Naive thymus-derived CD8-positive, alpha-beta T cell (primary cell): ENCODE measurements at regions not wholly inside any gene's neighbourhood (a gene's known extent, or its start where the extent isn't known, plus 50 kb on each side); places are given as distances from the start of the nearest gene placed in this dataset.
"Not testable (repeated sequence)": the region's sequence is repeated elsewhere in the genome, so short reads cannot be mapped to it uniquely, and the experiment has no call there.

Experiments used
- ATAC-seq, 2 donors: fragments of 150-1000 bp; cut with Tn5 transposase in 1 of 2; sonication (Bioruptor Pico), chemical (Tn5 transposase) in 1 of 2; 1 replicate in 1 of 2; 2 replicates in 1 of 2; pipeline ENCODE4 v1.10.0; 2021; ENCODE audit warnings: mild to moderate bottlenecking in 2 of 2, moderate library complexity in 2 of 2
- POLR2A ChIA-PET: fragments of 350-600 bp; sonication (Branson Sonifier 250); formaldehyde crosslinking; loops from one replicate; lab custom pipeline; 2021; ENCODE audit warnings: antibody characterized with exemption; lab: Charles Lee
- DNase-seq, 10 donors: peaks; one replicate each; pipeline versions ENCODE4 v3.0.0 to v3.0.0-alpha.2; 2020 to 2022
- H3K27ac Mint-ChIP-seq, 10 donors: one replicate each; pipeline ENCODE4 v1.8.0; 2020 to 2022; ENCODE audit warnings: mild to moderate bottlenecking in 10 of 10, mixed read lengths in 10 of 10, moderate library complexity in 4 of 10, inconsistent platforms in 1 of 10
- H3K27me3 Mint-ChIP-seq, 5 donors: one replicate each; pipeline ENCODE4 v1.8.0; 2021 to 2022; ENCODE audit warnings: mixed read lengths in 5 of 5
- H3K36me3 Mint-ChIP-seq, 3 donors: one replicate each; pipeline ENCODE4 v1.8.0; 2020 to 2022; ENCODE audit warnings: mixed read lengths in 3 of 3, mild to moderate bottlenecking in 2 of 3, inconsistent platforms in 1 of 3
- H3K4me1 Mint-ChIP-seq, 4 donors: one replicate each; pipeline ENCODE4 v1.8.0; 2021 to 2022; ENCODE audit warnings: mixed read lengths in 4 of 4
- H3K4me3 Mint-ChIP-seq, 10 donors: one replicate each; pipeline ENCODE4 v1.8.0; 2020 to 2022; ENCODE audit warnings: mild to moderate bottlenecking in 10 of 10, mixed read lengths in 10 of 10, moderate library complexity in 6 of 10, inconsistent platforms in 1 of 10
- H3K9me3 Mint-ChIP-seq, 9 donors: one replicate each; pipeline ENCODE4 v1.8.0; 2020 to 2022; ENCODE audit warnings: mixed read lengths in 9 of 9, mild to moderate bottlenecking in 3 of 9, inconsistent platforms in 1 of 9, moderate library complexity in 1 of 9

DNA sequence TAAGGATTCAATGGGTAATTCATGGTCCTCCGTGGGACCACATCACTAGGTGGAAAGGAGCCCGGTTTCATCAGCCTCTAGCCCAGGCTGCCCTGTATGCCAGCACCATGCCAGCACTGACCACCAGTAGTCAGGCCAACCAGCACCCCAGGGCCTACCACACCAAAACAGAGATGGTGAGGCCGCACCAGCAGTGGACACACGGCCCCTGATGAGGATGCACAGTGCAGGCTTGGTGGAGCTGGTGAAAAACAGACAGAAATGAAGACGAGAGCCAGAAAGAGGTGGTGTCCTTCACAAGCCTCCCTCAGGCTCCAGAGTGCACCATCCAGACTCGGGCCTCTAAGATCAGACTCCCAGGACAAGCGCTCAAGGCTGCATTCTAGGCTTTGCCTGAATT is 128.2 kb downstream of the MED10 start:
- Mint-ChIP-seq H3K36me3 (peaks cover 0 to 5% (median 0%) of the 10 kb centered on the region in 3 donors), H3K27ac (no peak overlapping the region), H3K9me3 (peaks cover 0 to 8% (median 0%) of the 10 kb centered on the region in 9 donors), H3K4me3 (no peak overlapping the region), H3K4me1 (no peaks in the 10 kb centered on the region), H3K27me3 (peaks cover 0 to 11% (median 7%) of the 10 kb centered on the region in 5 donors)
- POLR2A ChIA-PET, result no interaction called here
- no peak for DNase-seq
- no peak for ATAC-seq

- peaks cover 0 to 8% (median 0%) of the 10 kb centered on the region in 9 donors for H3K9me3 Mint-ChIP-seq
- no peaks in the 10 kb centered on the region for H3K4me1 Mint-ChIP-seq
- ATAC-seq, result no peak
- peaks cover 0 to 18% (median 6%) of the 10 kb centered on the region in 5 donors for H3K27me3 Mint-ChIP-seq
- H3K36me3 Mint-ChIP-seq, result peaks cover 0 to 5% (median 0%) of the 10 kb centered on the region in 3 donors
- DNase-seq, result no peak
- no peak overlapping the region for H3K4me3 Mint-ChIP-seq
- POLR2A ChIA-PET, result no interaction called here
- no peak overlapping the region for H3K27ac Mint-ChIP-seq
These were observed 130.2 kb downstream of the MED10 start for GRCh38 chr5:6248132-6248531.

- H3K36me3 Mint-ChIP-seq, result peaks cover 0 to 5% (median 0%) of the 10 kb centered on the region in 3 donors
- peaks cover 0 to 8% (median 0%) of the 10 kb centered on the region in 9 donors for H3K9me3 Mint-ChIP-seq
- H3K27me3 Mint-ChIP-seq, result peaks cover 0 to 18% (median 2%) of the 10 kb centered on the region in 5 donors
- DNase-seq (no peak), ATAC-seq (no peak)
- POLR2A ChIA-PET, result no interaction called here
- no peak overlapping the region for H3K4me3 Mint-ChIP-seq
- H3K27ac Mint-ChIP-seq, result no peak overlapping the region
- no peaks in the 10 kb centered on the region for H3K4me1 Mint-ChIP-seq
These were observed 131.4 kb downstream of the MED10 start for GRCh38 chr5:6246820-6247437.

DNA sequence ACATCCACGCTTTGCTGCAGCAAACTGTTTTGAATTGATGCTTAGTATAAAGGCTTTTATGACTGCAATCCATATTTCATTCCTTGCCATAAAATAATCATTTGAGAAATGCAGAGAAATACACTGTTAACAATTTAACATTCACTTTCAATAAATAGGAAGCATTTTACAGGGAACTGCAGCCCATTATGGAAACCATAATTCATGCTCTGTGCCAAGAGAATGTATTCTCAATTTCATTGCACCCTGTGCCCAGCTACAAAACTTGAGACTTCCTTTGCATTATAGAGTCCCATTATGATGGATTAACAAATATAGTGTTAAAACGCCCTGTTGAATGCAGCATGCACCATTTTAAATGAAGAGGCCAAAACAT is 134.0 kb downstream of the MED10 start:
- Mint-ChIP-seq H3K4me3 (no peak overlapping the region), H3K9me3 (peaks cover 0 to 17% (median 2%) of the 10 kb centered on the region in 9 donors), H3K27me3 (peaks cover 0 to 18% (median 0%) of the 10 kb centered on the region in 5 donors), H3K4me1 (no peaks in the 10 kb centered on the region), H3K27ac (no peak overlapping the region), H3K36me3 (no peaks in the 10 kb centered on the region)
- ATAC-seq (no peak), DNase-seq (no peak)
- POLR2A ChIA-PET, result no interaction called here

- DNase-seq, result no peak
- Mint-ChIP-seq H3K4me1 (no peaks in the 10 kb centered on the region), H3K4me3 (no peak overlapping the region), H3K27me3 (peaks cover 0 to 18% (median 0%) of the 10 kb centered on the region in 5 donors), H3K27ac (no peak overlapping the region), H3K9me3 (peaks cover 0 to 19% (median 5%) of the 10 kb centered on the region in 9 donors), H3K36me3 (no peaks in the 10 kb centered on the region)
- POLR2A ChIA-PET, result no interaction called here
- no peak for ATAC-seq
These were observed 134.5 kb downstream of the MED10 start for GRCh38 chr5:6243706-6244338.

DNA sequence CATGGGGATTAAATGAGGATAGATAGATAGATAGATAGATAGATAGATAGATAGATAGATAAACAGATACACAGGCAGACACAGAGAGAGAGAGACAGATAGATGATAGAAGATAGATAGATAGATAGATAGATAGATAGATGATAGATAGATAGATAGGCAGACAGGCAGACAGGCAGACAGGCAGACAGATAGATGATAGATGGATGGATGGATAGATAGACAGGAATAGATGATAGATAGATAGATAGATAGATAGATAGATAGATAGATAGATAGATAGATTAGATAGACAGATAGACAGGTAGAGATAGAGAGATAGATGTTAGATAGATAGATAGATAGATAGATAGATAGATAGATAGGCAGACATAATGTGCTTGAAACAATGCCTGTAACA is 137.3 kb downstream of the MED10 start:
- H3K36me3 Mint-ChIP-seq, ATAC-seq, DNase-seq, H3K4me3 Mint-ChIP-seq, H3K4me1 Mint-ChIP-seq, POLR2A ChIA-PET, H3K27ac Mint-ChIP-seq: not testable (repeated sequence)
- Mint-ChIP-seq H3K9me3 (peaks cover 0 to 22% (median 6%) of the 10 kb centered on the region in 9 donors), H3K27me3 (peaks cover 0 to 26% (median 4%) of the 10 kb centered on the region in 5 donors)

- ATAC-seq (no peak), DNase-seq (no peak)
- POLR2A ChIA-PET, result no interaction called here
- H3K4me1 Mint-ChIP-seq, result no peaks in the 10 kb centered on the region
- no peaks in the 10 kb centered on the region for H3K36me3 Mint-ChIP-seq
- no peak overlapping the region for H3K4me3 Mint-ChIP-seq
- peaks cover 0 to 22% (median 6%) of the 10 kb centered on the region in 9 donors for H3K9me3 Mint-ChIP-seq
- H3K27ac Mint-ChIP-seq, result no peak overlapping the region
- H3K27me3 Mint-ChIP-seq, result peaks cover 0 to 32% (median 14%) of the 10 kb centered on the region in 5 donors
These were observed 141.4 kb downstream of the MED10 start for GRCh38 chr5:6236858-6237481.

DNA sequence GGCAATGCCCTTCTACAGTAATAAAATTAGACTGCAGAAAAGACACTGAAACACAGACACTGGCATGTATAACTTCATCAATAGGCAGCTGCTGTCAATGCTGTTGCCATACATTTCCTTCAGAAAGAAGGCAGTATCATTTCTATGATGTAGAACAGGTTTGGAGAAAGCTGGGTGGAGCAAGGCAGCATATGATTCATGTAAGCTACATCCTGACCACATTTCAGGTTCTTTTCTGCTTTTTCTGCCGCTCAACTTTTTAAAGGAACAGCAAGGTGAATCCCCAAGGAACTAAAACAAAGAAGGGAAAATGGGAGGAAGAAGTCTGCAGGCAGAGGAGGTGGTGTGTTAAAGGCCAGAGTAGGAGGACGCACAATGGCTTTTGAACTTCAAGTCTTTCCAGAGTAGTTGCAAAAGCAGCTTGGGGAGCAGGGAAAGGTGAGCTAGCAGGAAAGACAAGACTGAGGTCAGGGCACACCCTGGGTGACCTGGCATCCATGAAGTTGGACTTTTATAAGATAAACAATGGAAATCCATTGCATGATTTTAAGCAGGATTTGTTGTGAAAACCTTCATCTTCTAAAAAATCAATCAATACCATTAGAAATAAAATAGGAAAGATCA is 142.1 kb downstream of the MED10 start:
- Mint-ChIP-seq H3K36me3 (no peaks in the 10 kb centered on the region), H3K4me1 (no peaks in the 10 kb centered on the region), H3K27ac (no peak overlapping the region), H3K4me3 (no peak overlapping the region), H3K9me3 (peaks cover 0 to 22% (median 5%) of the 10 kb centered on the region in 9 donors), H3K27me3 (peaks cover 0 to 35% (median 13%) of the 10 kb centered on the region in 5 donors)
- ATAC-seq (no peak), DNase-seq (no peak)
- POLR2A ChIA-PET, result no interaction called here

DNA sequence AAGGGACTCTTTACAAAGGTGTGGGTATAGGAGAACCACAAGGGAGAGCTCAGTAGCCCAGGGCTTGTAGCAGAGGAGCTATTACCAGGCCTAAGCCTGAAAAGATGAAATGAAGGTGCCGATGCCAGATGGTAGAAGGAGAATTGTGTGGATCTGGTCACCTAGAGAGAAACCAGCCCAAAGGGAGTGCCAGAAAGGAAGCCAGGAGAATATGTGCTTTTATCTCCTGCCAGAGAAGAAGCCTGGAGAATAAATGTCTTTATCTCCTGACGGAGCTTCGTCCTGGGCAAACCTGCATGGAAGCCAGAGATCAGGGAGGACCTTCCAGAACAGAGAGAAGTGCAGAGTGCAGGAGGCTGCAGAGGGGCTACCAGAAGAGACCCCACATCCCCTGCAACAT is 142.6 kb downstream of the MED10 start:
- POLR2A ChIA-PET, result no interaction called here
- ATAC-seq (no peak), DNase-seq (no peak)
- H3K36me3 Mint-ChIP-seq, result no peaks in the 10 kb centered on the region
- H3K27me3 Mint-ChIP-seq, result peaks cover 0 to 35% (median 15%) of the 10 kb centered on the region in 5 donors
- no peak overlapping the region for H3K4me3 Mint-ChIP-seq
- H3K4me1 Mint-ChIP-seq, result no peaks in the 10 kb centered on the region
- H3K27ac Mint-ChIP-seq, result no peak overlapping the region
- H3K9me3 Mint-ChIP-seq, result peaks cover 0 to 20% (median 4%) of the 10 kb centered on the region in 9 donors

GRCh38 chr5:6228257-6229250 is 149.8 kb downstream of the MED10 start:
- Mint-ChIP-seq H3K36me3 (no peaks in the 10 kb centered on the region), H3K4me1 (no peaks in the 10 kb centered on the region), H3K27me3 (peaks cover 0 to 28% (median 20%) of the 10 kb centered on the region in 5 donors), H3K9me3 (no peaks in the 10 kb centered on the region), H3K27ac (no peak overlapping the region), H3K4me3 (no peak overlapping the region)
- POLR2A ChIA-PET, result no interaction called here
- ATAC-seq, result no peak
- DNase-seq, result no peak

DNA sequence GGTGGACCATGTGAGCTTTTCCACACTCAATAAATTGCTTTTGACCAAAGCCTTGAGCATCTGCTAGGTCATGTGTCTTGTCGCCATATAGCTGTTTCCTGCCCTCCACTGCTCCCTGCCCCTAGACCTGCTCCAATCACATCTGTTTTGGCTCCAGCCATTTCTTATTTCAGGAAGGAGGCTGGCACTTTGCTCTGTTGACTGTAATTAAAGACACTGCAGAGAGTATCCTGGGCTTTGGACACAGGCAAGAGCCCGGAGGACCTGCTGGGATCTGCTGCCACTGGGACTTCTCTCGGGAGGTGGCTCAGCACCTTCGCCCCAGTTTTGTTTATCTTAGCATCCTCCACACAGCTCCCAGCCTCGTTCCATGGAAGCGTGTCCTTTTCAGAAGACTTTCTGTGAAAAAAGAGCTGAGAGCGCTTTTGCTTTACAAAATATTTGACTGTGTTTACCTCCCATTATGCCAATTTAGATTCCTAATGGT is 153.2 kb downstream of the MED10 start:
- no peak for ATAC-seq
- peaks cover 0 to 14% (median 9%) of the 10 kb centered on the region in 5 donors for H3K27me3 Mint-ChIP-seq
- no peak overlapping the region for H3K4me3 Mint-ChIP-seq
- H3K36me3 Mint-ChIP-seq, result no peaks in the 10 kb centered on the region
- POLR2A ChIA-PET, result no interaction called here
- no peaks in the 10 kb centered on the region for H3K4me1 Mint-ChIP-seq
- no peak overlapping the region for H3K27ac Mint-ChIP-seq
- H3K9me3 Mint-ChIP-seq, result peaks cover 0 to 6% (median 0%) of the 10 kb centered on the region in 9 donors
- no peak for DNase-seq

GRCh38 chr5:6224406-6224805 is 153.9 kb downstream of the MED10 start:
- no peaks in the 10 kb centered on the region for H3K36me3 Mint-ChIP-seq
- H3K27ac Mint-ChIP-seq, result no peak overlapping the region
- ATAC-seq, result no peak
- no peak for DNase-seq
- H3K4me1 Mint-ChIP-seq, result no peaks in the 10 kb centered on the region
- POLR2A ChIA-PET, result no interaction called here
- peaks cover 0 to 6% (median 0%) of the 10 kb centered on the region in 9 donors for H3K9me3 Mint-ChIP-seq
- peaks cover 0 to 14% (median 9%) of the 10 kb centered on the region in 5 donors for H3K27me3 Mint-ChIP-seq
- no peak overlapping the region for H3K4me3 Mint-ChIP-seq
